ENCODE measurements at regions not wholly inside any gene's neighbourhood (a gene's known extent, or its start where the extent isn't known, plus 50 kb on each side); places are given as distances from the start of the nearest gene placed in this dataset.

DNA sequence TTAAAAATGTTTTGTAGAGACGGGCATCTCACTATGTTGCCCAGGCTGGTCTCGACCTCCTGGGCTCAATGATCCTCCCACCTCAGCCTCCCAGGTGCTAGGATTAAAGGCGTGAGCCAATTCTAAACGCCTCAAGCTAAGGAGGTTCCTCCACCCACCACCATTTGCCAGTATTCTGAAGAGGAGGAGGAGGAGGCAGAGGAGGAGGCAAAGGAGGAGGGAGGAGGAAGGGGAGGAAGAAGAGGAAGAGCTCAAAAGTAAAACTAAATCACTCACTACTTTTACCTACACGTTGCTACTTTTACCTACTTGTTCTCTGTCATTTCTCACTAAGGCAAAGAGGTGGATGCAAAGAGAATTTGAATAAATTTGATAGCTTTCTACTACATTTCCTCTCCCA is 63.6 kb upstream of the ARID1B start:
- TF ChIP-seq, protein P1, sequence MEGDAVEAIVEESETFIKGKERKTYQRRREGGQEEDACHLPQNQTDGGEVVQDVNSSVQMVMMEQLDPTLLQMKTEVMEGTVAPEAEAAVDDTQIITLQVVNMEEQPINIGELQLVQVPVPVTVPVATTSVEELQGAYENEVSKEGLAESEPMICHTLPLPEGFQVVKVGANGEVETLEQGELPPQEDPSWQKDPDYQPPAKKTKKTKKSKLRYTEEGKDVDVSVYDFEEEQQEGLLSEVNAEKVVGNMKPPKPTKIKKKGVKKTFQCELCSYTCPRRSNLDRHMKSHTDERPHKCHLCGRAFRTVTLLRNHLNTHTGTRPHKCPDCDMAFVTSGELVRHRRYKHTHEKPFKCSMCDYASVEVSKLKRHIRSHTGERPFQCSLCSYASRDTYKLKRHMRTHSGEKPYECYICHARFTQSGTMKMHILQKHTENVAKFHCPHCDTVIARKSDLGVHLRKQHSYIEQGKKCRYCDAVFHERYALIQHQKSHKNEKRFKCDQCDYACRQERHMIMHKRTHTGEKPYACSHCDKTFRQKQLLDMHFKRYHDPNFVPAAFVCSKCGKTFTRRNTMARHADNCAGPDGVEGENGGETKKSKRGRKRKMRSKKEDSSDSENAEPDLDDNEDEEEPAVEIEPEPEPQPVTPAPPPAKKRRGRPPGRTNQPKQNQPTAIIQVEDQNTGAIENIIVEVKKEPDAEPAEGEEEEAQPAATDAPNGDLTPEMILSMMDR (IDR thresholded peaks at IDR 0.05), result no peak
- no peak for TF ChIP-seq POLR2A (IDR thresholded peaks at IDR 0.05)
